SK-N-SH (cell line): ENCODE measurements at regions not wholly inside any gene's neighbourhood (a gene's known extent, or its start where the extent isn't known, plus 50 kb on each side); places are given as distances from the start of the nearest gene placed in this dataset.

Source experiments
- CTCF ChIA-PET: fragments of 300-600, 350-600 bp; formaldehyde crosslinking; extraction: SDS; loops from one replicate; lab custom pipeline; 2021; lab: Yijun Ruan, JAX
- POLR2A ChIA-PET: fragments of 350-600 bp; sonication (Branson Sonifier 250); formaldehyde crosslinking; extraction: SDS; loops from one replicate; lab custom pipeline; 2020; ENCODE audit warnings: antibody characterized with exemption, inconsistent platforms; lab: Yijun Ruan, JAX
- DNase-seq: peaks from one replicate; pipeline ENCODE4 v3.0.0; 2012
- H2AFZ ChIP-seq: fragments of 200-600 bp; sonication (generic); 2 replicates; pipeline ENCODE4 v1.8.1; 2016; ENCODE audit warnings: antibody characterized with exemption, mild to moderate bottlenecking, low read depth
- H3F3A ChIP-seq: fragments of 200-600 bp; sonication (generic); replicated peaks from 2 replicates; pipeline ENCODE3; 2016; ENCODE audit warnings: antibody characterized with exemption, mild to moderate bottlenecking; ENCODE audit not compliant: insufficient read depth
- H3K27ac ChIP-seq, 2 experiments: fragments of 200-500 bp in 1 of 2; fragments of 200-600 bp in 1 of 2; sonication (Bioruptor generic) in 1 of 2; sonication (generic), shearing (Covaris generic) in 1 of 2; 2 replicates each; pipeline versions ENCODE4 v1.5.1 to v1.6.1; 2014 to 2016; ENCODE audit warnings: low read depth in 2 of 2, inconsistent platforms in 1 of 2, low read length in 1 of 2, mild to moderate bottlenecking in 1 of 2, mixed read lengths in 1 of 2
- H3K27me3 ChIP-seq: fragments of 200-600 bp; sonication (generic), shearing (Covaris generic); 2 replicates; pipeline ENCODE4 v1.6.1; 2016; ENCODE audit warnings: mixed run types; ENCODE audit not compliant: insufficient read depth
- H3K36me3 ChIP-seq, 2 experiments: fragments of 200-500 bp in 1 of 2; fragments of 200-600 bp in 1 of 2; sonication (Bioruptor generic) in 1 of 2; sonication (generic) in 1 of 2; replicated peaks in 1 of 2; 2 replicates each; pipeline versions ENCODE3 to v1.5.1; 2014 to 2016; ENCODE audit warnings: low read length in 1 of 2, mild to moderate bottlenecking in 1 of 2; ENCODE audit not compliant: insufficient read depth in 2 of 2, control insufficient read depth in 1 of 2
- H3K4me1 ChIP-seq, 2 experiments: fragments of 200-500 bp in 1 of 2; fragments of 200-600 bp in 1 of 2; sonication (Bioruptor generic) in 1 of 2; sonication (generic), shearing (Covaris generic) in 1 of 2; 2 replicates each; pipeline versions ENCODE4 v1.5.1 to v1.6.1; 2014 to 2016; ENCODE audit warnings: low read depth in 1 of 2, low read length in 1 of 2, mixed run types in 1 of 2; ENCODE audit not compliant: insufficient read depth in 2 of 2, control insufficient read depth in 1 of 2
- H3K4me2 ChIP-seq: fragments of 200-600 bp; sonication (generic), shearing (Covaris generic); 2 replicates; pipeline ENCODE4 v1.6.1; 2017; ENCODE audit warnings: mixed run types
- H3K4me3 ChIP-seq, 2 experiments: fragments of 200-500 bp in 1 of 2; fragments of 200-600 bp in 1 of 2; sonication (Bioruptor generic) in 1 of 2; sonication (generic), shearing (Covaris generic) in 1 of 2; 2 replicates each; pipeline versions ENCODE4 v1.5.1 to v1.8.1; 2014 to 2016; ENCODE audit warnings: low read depth in 2 of 2, inconsistent platforms in 1 of 2, low read length in 1 of 2, mild to moderate bottlenecking in 1 of 2, mixed read lengths in 1 of 2, moderate library complexity in 1 of 2
- H3K79me2 ChIP-seq: fragments of 200-600 bp; sonication (generic); 2 replicates; pipeline ENCODE4 v1.8.1; 2017; ENCODE audit warnings: mild to moderate bottlenecking; ENCODE audit not compliant: insufficient read depth
- H3K9ac ChIP-seq: fragments of 200-600 bp; sonication (generic); 2 replicates; pipeline ENCODE4 v1.6.1; 2017; ENCODE audit warnings: mixed run types
- H3K9me2 ChIP-seq: fragments of 200-600 bp; sonication (generic); 2 replicates; pipeline ENCODE4 v1.6.1; 2017; ENCODE audit warnings: mixed run types
- H3K9me3 ChIP-seq: fragments of 200-600 bp; sonication (generic); 2 replicates; pipeline ENCODE4 v1.6.1; 2017; ENCODE audit warnings: mixed run types, mild to moderate bottlenecking, moderate library complexity
- H4K20me1 ChIP-seq: fragments of 200-600 bp; sonication (generic); 2 replicates; pipeline ENCODE4 v1.6.1; 2017; ENCODE audit warnings: mild to moderate bottlenecking, mixed run types; ENCODE audit not compliant: insufficient read depth
- EZH2phosphoT487 ChIP-seq: fragments of 200-600 bp; sonication (generic); IDR thresholded peaks from 2 replicates; pipeline ENCODE4 v1.6.1; 2017; ENCODE audit warnings: low read depth, mixed run types, mild to moderate bottlenecking, antibody characterized with exemption, moderate library complexity, borderline replicate concordance
- FOSL2 ChIP-seq: IDR thresholded peaks from 2 replicates; pipeline ENCODE4 v1.4.0; 2012; ENCODE audit warnings: low read depth, mild to moderate bottlenecking, moderate library complexity, borderline replicate concordance
- FOXM1 ChIP-seq: IDR thresholded peaks from 2 replicates; pipeline ENCODE4 v1.4.0; 2012; ENCODE audit warnings: low read depth, mild to moderate bottlenecking
- GABPA ChIP-seq: IDR thresholded peaks from 2 replicates; pipeline ENCODE4 v1.4.0; 2012; ENCODE audit warnings: low read depth, mild to moderate bottlenecking
- JUND ChIP-seq: IDR thresholded peaks from 2 replicates; pipeline ENCODE4 v1.4.0; 2012
- MAX ChIP-seq: IDR thresholded peaks from 2 replicates; pipeline ENCODE4 v1.4.0; 2012; ENCODE audit warnings: low read depth
- MEF2A ChIP-seq: IDR thresholded peaks from 2 replicates; pipeline ENCODE4 v1.4.0; 2012; ENCODE audit warnings: low read depth, borderline replicate concordance
- NRF1 ChIP-seq: IDR thresholded peaks from 2 replicates; pipeline ENCODE4 v1.6.1; 2012; ENCODE audit warnings: low read depth, mild to moderate bottlenecking, low read length
- PBX3 ChIP-seq: IDR thresholded peaks from 2 replicates; pipeline ENCODE4; 2012
- POLR2AphosphoS5 ChIP-seq: IDR thresholded peaks from 2 replicates; pipeline ENCODE4 v1.6.1; 2012; ENCODE audit warnings: low read depth, low read length
- RAD21 ChIP-seq: IDR thresholded peaks from 2 replicates; pipeline ENCODE4 v1.6.1; 2012; ENCODE audit warnings: mild to moderate bottlenecking, low read length
- RCOR1 ChIP-seq: fragments of 150-350 bp; IDR thresholded peaks from 2 replicates; pipeline ENCODE4 v1.6.1; 2017; ENCODE audit warnings: antibody characterized with exemption, low read length
- RFX5 ChIP-seq: IDR thresholded peaks from 2 replicates; pipeline ENCODE4 v1.6.1; 2012; ENCODE audit warnings: mild to moderate bottlenecking, improper control_type of control experiment, low read length
- SIN3A ChIP-seq: IDR thresholded peaks from 2 replicates; pipeline ENCODE4 v1.6.1; 2012; ENCODE audit warnings: low read depth, mild to moderate bottlenecking, low read length, moderate library complexity, borderline replicate concordance
- TAF1 ChIP-seq: IDR thresholded peaks from 2 replicates; pipeline ENCODE4 v1.6.1; 2012; ENCODE audit warnings: low read depth, mild to moderate bottlenecking, low read length, moderate library complexity, borderline replicate concordance
- USF1 ChIP-seq: IDR thresholded peaks from 2 replicates; pipeline ENCODE4 v1.4.0; 2012; ENCODE audit warnings: low read depth, borderline replicate concordance
- USF2 ChIP-seq: fragments of 150-350 bp; IDR thresholded peaks from 2 replicates; pipeline ENCODE4 v1.6.1; 2017; ENCODE audit warnings: antibody characterized with exemption, low read length, low read depth, borderline replicate concordance
- WGBS: methylation state at CpG from one replicate; pipeline ENCODE4 v1.1.6; 2017; ENCODE audit warnings: low lambda C conversion rate; 5-methylcytosine and 5-hydroxymethylcytosine counted together

- no peaks in the 10 kb centered on the region for H3K4me1 ChIP-seq
- H3K79me2 ChIP-seq = no peaks in the 10 kb centered on the region
- TF ChIP-seq PBX3 = no peak
- POLR2A ChIA-PET = no interaction called here
- H2AFZ ChIP-seq = no peak overlapping the region
- H3K4me2 ChIP-seq = no peak overlapping the region
- H3K4me3 ChIP-seq = no peak overlapping the region
- no peak overlapping the region for H3K27ac ChIP-seq
- no peak overlapping the region for H3K9ac ChIP-seq
- H3K36me3 ChIP-seq = no peaks in the 10 kb centered on the region
- no peaks in the 10 kb centered on the region for H4K20me1 ChIP-seq
- no peaks in the 10 kb centered on the region for H3F3A ChIP-seq
- no peak for DNase-seq
- WGBS = 95% methylated on average over 2 of the region's 2 CpGs
- CTCF ChIA-PET = no interaction called here
- H3K9me2 ChIP-seq = no peaks in the 10 kb centered on the region
- no peaks in the 10 kb centered on the region for H3K9me3 ChIP-seq
- H3K27me3 ChIP-seq = no peaks in the 10 kb centered on the region
These were observed 137.3 kb upstream of the SETBP1 start for GRCh38 chr18:44543387-44543786.

- Histone ChIP-seq H3K27ac (no peak overlapping the region), H3K4me1 (no peaks in the 10 kb centered on the region), H2AFZ (no peak overlapping the region), H3F3A (no peaks in the 10 kb centered on the region), H3K4me3 (no peak overlapping the region), H3K9me3 (no peaks in the 10 kb centered on the region), H3K4me2 (no peak overlapping the region), H3K79me2 (no peaks in the 10 kb centered on the region), H4K20me1 (no peaks in the 10 kb centered on the region), H3K9me2 (no peaks in the 10 kb centered on the region), H3K9ac (no peak overlapping the region), H3K36me3 (no peaks in the 10 kb centered on the region), H3K27me3 (no peaks in the 10 kb centered on the region)
- DNase-seq = no peak
- TF ChIP-seq USF1 (no peak), FOSL2 (no peak), SIN3A (no peak), TAF1 (no peak), NRF1 (no peak), POLR2AphosphoS5 (no peak), MEF2A (no peak)
- POLR2A ChIA-PET = no interaction called here
- CTCF ChIA-PET = interaction anchor here (0.6 kb wide), 1 partner anchor 121 kb away, joined by 3 read pairs; no protein-coding TSS in a partner anchor
- 82% methylated on average over 2 of the region's 2 CpGs for WGBS
These were observed 135.2 kb upstream of the SETBP1 start for GRCh38 chr18:44545359-44545985.

- no peaks in the 10 kb centered on the region for H4K20me1 ChIP-seq
- ChIA-PET CTCF (interaction anchor here (0.9 to 1.2 kb wide), 2 partner anchors 11 to 13 kb away, joined by 3 read pairs; no protein-coding TSS in a partner anchor), POLR2A (no interaction called here)
- no peak overlapping the region for H3K4me3 ChIP-seq
- no peaks in the 10 kb centered on the region for H3F3A ChIP-seq
- H3K4me1 ChIP-seq = no peaks in the 10 kb centered on the region
- H2AFZ ChIP-seq = no peak overlapping the region
- H3K36me3 ChIP-seq = no peaks in the 10 kb centered on the region
- no peak overlapping the region for H3K4me2 ChIP-seq
- DNase-seq = no peak
- H3K9me3 ChIP-seq = no peaks in the 10 kb centered on the region
- H3K27me3 ChIP-seq = no peaks in the 10 kb centered on the region
- no peak overlapping the region for H3K9ac ChIP-seq
- WGBS = 78% methylated on average over 3 of the region's 3 CpGs
- H3K79me2 ChIP-seq = no peaks in the 10 kb centered on the region
- TF ChIP-seq FOSL2 (no peak), RFX5 (no peak), EZH2phosphoT487 (no peak), GABPA (no peak), JUND (no peak), USF2 (no peak), MAX (no peak), TAF1 (no peak), PBX3 (no peak), RCOR1 (no peak), FOXM1 (no peak), RAD21 (no peak)
- no peaks in the 10 kb centered on the region for H3K9me2 ChIP-seq
- H3K27ac ChIP-seq = no peak overlapping the region
These were observed 133.7 kb upstream of the SETBP1 start for GRCh38 chr18:44546954-44547353.
